K562 (cell line): ENCODE measurements at regions not wholly inside any gene's neighbourhood (a gene's known extent, or its start where the extent isn't known, plus 50 kb on each side); places are given as distances from the start of the nearest gene placed in this dataset.

Source experiments
- EP400 ChIP-seq: fragments of 450-650 bp; IDR thresholded peaks from 2 replicates; pipeline ENCODE4 v1.6.1; 2017; ENCODE audit warnings: antibody characterized with exemption, mild to moderate bottlenecking, moderate library complexity
- ESRRA ChIP-seq: fragments of 450-650 bp; IDR thresholded peaks from 2 replicates; pipeline ENCODE4 v1.6.1; 2014; ENCODE audit warnings: low read depth, mild to moderate bottlenecking, moderate library complexity, borderline replicate concordance
- IRF9 ChIP-seq: fragments of 450-650 bp; IDR thresholded peaks from 2 replicates; pipeline ENCODE4 v1.6.1; 2016; ENCODE audit warnings: missing biosample characterization, missing genetic modification characterization
- JUNB ChIP-seq: fragments of 450-650 bp; formaldehyde crosslinking; conservative IDR thresholded peaks from 2 replicates; pipeline ENCODE4 v1.4.0; 2020; ENCODE audit warnings: mild to moderate bottlenecking
- KDM1A ChIP-seq, 2 experiments: fragments of 450-650 bp; IDR thresholded peaks; 2 replicates each; pipeline ENCODE4 v1.6.1; 2016; ENCODE audit warnings: mild to moderate bottlenecking in 2 of 2
- LCOR ChIP-seq: sonication (generic); formaldehyde crosslinking; IDR thresholded peaks from 2 replicates; pipeline ENCODE4 v1.8.0; 2022; ENCODE audit warnings: mild to moderate bottlenecking, missing genetic modification reagents
- MCM7 ChIP-seq, 2 experiments: fragments of 450-650 bp; IDR thresholded peaks; 2 replicates each; pipeline ENCODE4 v1.6.1; 2016 to 2018
- NFRKB ChIP-seq: fragments of 450-650 bp; IDR thresholded peaks from 2 replicates; pipeline ENCODE4 v1.6.1; 2016; ENCODE audit warnings: low read depth
- OTX1 ChIP-seq: fragments of 450-650 bp; formaldehyde crosslinking; IDR thresholded peaks from 2 replicates; pipeline ENCODE4 v1.4.0; 2022; ENCODE audit warnings: mild to moderate bottlenecking
- POLR2G ChIP-seq: fragments of 200-400 bp; formaldehyde crosslinking; IDR thresholded peaks from 2 replicates; pipeline ENCODE4 v1.6.1; 2017; ENCODE audit warnings: low read depth, mild to moderate bottlenecking, antibody characterized with exemption, low read length, moderate library complexity
- SREBF1 ChIP-seq: fragments of 150-350 bp; IDR thresholded peaks from 2 replicates; pipeline ENCODE4 v1.6.1; 2014; ENCODE audit warnings: antibody characterized with exemption, low read depth, low read length, borderline replicate concordance
- STAT5A ChIP-seq: IDR thresholded peaks from 2 replicates; pipeline ENCODE4 v1.6.1; 2012; ENCODE audit warnings: low read length, inconsistent platforms, borderline replicate concordance
- TBL1XR1 ChIP-seq, 2 experiments: IDR thresholded peaks; 2 replicates each; pipeline ENCODE4 v1.6.1; 2012; ENCODE audit warnings: improper control_type of control experiment in 2 of 2, low read length in 2 of 2, mild to moderate bottlenecking in 1 of 2
- TRIM24 ChIP-seq, 2 experiments: fragments of 450-650 bp; IDR thresholded peaks; 2 replicates each; pipeline ENCODE4 v1.6.1; 2016
- ZNF431 ChIP-seq: sonication (generic); formaldehyde crosslinking; IDR thresholded peaks from 2 replicates; pipeline ENCODE4 v1.8.0; 2022; ENCODE audit warnings: mild to moderate bottlenecking, missing genetic modification reagents
- ZNF583 ChIP-seq: fragments of 250-450 bp; sonication (Bioruptor Pico); IDR thresholded peaks from 2 replicates; pipeline ENCODE4 v1.4.0; 2020
- ZNF780A ChIP-seq: fragments of 250-450 bp; sonication (Bioruptor Pico); IDR thresholded peaks from 2 replicates; pipeline ENCODE4 v1.5.0; 2021; ENCODE audit warnings: mild to moderate bottlenecking
- TF ChIP-seq, protein P1 (sequence below): fragments of 250-450 bp; sonication (Bioruptor Pico); IDR thresholded peaks from 2 replicates; pipeline ENCODE4 v1.5.0; 2022; ENCODE audit warnings: mild to moderate bottlenecking
- TF ChIP-seq, protein P2 (sequence below): fragments of 250-450 bp; sonication (Bioruptor Pico); IDR thresholded peaks from 2 replicates; pipeline ENCODE4 v1.4.0; 2020; ENCODE audit warnings: mild to moderate bottlenecking
- TF ChIP-seq, protein P3 (sequence below): sonication (generic); formaldehyde crosslinking; IDR thresholded peaks from 2 replicates; pipeline ENCODE4 v1.8.0; 2022; ENCODE audit warnings: mild to moderate bottlenecking, missing genetic modification reagents

DNA sequence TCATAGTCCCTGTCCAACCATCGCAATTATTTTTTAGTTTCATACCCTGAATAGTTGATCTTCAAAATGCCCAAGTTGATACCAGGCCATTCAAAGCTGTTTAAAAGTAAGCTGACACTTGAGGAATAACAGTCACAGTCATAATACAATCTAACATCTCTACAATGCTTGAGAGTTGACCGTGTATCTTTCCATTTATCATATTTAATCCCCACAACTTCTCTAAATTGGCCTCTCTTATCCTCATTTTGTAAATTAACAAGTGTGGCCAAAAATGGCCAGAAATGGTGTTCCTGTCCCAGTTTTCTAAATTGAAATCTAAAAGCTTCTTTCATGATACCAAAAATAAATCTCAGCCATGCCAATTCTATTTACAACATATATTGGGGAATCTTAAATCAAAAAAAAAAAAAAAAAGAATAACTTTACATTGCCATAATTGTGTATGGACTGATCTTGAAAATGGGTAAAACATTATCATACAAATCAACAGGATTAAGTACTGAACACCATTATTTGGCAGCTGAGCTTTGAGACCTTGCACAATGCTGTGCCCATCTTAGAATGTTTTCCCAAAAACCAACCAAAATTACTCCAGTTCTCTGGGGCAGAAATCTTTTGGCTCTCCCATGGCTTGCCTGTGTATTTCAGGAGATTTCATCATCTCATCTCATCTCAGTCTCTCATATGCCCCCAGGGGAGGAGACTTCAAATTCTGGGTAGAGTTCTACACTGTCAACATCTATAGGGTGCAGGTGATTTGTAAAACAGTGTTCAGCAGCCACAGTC is 448.7 kb upstream of the JARID2 start (continued):
- peak; percentile 86 for TF ChIP-seq IRF9 (tag)
- peak; percentile 33; the same call in 1 of the 2 replicates for TF ChIP-seq ZNF583 (CRISPR knock-in tag)
- TF ChIP-seq, protein P1, sequence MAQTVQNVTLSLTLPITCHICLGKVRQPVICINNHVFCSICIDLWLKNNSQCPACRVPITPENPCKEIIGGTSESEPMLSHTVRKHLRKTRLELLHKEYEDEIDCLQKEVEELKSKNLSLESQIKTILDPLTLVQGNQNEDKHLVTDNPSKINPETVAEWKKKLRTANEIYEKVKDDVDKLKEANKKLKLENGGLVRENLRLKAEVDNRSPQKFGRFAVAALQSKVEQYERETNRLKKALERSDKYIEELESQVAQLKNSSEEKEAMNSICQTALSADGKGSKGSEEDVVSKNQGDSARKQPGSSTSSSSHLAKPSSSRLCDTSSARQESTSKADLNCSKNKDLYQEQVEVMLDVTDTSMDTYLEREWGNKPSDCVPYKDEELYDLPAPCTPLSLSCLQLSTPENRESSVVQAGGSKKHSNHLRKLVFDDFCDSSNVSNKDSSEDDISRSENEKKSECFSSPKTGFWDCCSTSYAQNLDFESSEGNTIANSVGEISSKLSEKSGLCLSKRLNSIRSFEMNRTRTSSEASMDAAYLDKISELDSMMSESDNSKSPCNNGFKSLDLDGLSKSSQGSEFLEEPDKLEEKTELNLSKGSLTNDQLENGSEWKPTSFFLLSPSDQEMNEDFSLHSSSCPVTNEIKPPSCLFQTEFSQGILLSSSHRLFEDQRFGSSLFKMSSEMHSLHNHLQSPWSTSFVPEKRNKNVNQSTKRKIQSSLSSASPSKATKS (CRISPR knock-in tag): no peak
- TF ChIP-seq EP400: peak; percentile 64
- peak; percentile 9; the same call in 1 of the 2 replicates for TF ChIP-seq NFRKB
- no peak for TF ChIP-seq ZNF431
- TF ChIP-seq POLR2G: no peak
- TF ChIP-seq LCOR (CRISPR knock-in tag): peak; percentile 47; the same call in 1 of the 2 replicates
- no peak for TF ChIP-seq SREBF1
- TF ChIP-seq TRIM24 (IDR thresholded peaks at IDR 0.05): peak; percentile 91 to 94
- no peak for TF ChIP-seq ZNF780A (CRISPR knock-in tag)
- 0 out of 4 replicates have a peak, but pooled peaks of 1 of the 2 experiments have one; percentile 18 for TF ChIP-seq TBL1XR1 (IDR thresholded peaks at IDR 0.05; ENCODE audit: low read length in 2 of 2)
- no peak for TF ChIP-seq KDM1A (IDR thresholded peaks at IDR 0.05)
- no peak for TF ChIP-seq JUNB (CRISPR knock-in tag)
- TF ChIP-seq, protein P2, sequence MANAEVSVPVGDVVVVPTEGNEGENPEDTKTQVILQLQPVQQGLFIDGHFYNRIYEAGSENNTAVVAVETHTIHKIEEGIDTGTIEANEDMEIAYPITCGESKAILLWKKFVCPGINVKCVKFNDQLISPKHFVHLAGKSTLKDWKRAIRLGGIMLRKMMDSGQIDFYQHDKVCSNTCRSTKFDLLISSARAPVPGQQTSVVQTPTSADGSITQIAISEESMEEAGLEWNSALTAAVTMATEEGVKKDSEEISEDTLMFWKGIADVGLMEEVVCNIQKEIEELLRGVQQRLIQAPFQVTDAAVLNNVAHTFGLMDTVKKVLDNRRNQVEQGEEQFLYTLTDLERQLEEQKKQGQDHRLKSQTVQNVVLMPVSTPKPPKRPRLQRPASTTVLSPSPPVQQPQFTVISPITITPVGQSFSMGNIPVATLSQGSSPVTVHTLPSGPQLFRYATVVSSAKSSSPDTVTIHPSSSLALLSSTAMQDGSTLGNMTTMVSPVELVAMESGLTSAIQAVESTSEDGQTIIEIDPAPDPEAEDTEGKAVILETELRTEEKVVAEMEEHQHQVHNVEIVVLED (CRISPR knock-in tag): no peak
- TF ChIP-seq ESRRA: no peak
- no peak for TF ChIP-seq MCM7 (IDR thresholded peaks at IDR 0.05)
- no peak for TF ChIP-seq STAT5A
- peak; percentile 67; the same call in 1 of the 2 replicates for TF ChIP-seq OTX1 (CRISPR knock-in tag)
- TF ChIP-seq, protein P3, sequence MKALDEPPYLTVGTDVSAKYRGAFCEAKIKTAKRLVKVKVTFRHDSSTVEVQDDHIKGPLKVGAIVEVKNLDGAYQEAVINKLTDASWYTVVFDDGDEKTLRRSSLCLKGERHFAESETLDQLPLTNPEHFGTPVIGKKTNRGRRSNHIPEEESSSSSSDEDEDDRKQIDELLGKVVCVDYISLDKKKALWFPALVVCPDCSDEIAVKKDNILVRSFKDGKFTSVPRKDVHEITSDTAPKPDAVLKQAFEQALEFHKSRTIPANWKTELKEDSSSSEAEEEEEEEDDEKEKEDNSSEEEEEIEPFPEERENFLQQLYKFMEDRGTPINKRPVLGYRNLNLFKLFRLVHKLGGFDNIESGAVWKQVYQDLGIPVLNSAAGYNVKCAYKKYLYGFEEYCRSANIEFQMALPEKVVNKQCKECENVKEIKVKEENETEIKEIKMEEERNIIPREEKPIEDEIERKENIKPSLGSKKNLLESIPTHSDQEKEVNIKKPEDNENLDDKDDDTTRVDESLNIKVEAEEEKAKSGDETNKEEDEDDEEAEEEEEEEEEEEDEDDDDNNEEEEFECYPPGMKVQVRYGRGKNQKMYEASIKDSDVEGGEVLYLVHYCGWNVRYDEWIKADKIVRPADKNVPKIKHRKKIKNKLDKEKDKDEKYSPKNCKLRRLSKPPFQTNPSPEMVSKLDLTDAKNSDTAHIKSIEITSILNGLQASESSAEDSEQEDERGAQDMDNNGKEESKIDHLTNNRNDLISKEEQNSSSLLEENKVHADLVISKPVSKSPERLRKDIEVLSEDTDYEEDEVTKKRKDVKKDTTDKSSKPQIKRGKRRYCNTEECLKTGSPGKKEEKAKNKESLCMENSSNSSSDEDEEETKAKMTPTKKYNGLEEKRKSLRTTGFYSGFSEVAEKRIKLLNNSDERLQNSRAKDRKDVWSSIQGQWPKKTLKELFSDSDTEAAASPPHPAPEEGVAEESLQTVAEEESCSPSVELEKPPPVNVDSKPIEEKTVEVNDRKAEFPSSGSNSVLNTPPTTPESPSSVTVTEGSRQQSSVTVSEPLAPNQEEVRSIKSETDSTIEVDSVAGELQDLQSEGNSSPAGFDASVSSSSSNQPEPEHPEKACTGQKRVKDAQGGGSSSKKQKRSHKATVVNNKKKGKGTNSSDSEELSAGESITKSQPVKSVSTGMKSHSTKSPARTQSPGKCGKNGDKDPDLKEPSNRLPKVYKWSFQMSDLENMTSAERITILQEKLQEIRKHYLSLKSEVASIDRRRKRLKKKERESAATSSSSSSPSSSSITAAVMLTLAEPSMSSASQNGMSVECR (CRISPR knock-in tag): no peak
